ENCODE measurements at regions not wholly inside any gene's neighbourhood (a gene's known extent, or its start where the extent isn't known, plus 50 kb on each side); places are given as distances from the start of the nearest gene placed in this dataset.

DNA sequence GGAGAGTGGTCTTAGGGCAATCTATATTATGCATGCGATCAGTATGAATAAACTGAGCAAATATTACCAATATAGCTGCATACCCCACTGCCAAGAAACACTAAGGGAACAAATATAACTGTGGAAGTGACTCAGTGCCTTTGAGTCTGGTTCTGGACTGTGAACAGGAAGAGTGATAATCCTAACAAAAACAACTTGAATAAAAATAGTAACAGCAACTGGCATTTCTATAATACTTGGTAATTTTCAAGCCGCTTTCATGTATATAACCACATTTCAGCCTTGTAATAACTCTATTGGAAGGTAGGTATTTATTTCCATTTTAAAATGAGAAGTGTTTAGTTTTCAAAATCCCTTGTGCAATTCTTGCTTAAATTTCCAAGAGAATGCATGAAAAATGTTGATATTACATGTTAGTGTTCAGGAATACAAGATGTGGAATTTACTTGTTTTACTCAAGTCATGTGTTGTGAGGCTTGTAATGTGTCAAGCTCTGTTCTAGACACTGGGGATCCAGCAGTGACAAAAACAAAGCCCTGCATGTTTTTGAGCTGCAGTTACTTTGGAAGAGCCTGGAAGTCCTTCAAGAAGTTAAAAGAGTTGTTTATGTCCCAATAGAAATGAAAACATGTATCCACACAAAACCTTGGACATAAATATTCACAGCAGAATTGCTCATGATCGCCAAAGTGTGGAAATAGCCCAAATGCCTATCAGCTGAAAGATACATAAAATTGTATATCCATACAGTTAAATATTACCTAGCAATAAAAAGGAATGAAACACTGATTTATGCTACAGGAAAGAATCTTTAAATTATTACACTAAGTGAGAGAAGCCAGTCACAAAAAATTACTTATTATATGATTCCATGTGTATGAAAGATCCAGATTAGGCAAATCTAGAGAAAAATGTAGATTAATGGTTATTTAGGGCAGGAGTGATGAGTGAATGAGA, 338.1 kb upstream of the TMEM132C start:
- TF ChIP-seq, protein P1, sequence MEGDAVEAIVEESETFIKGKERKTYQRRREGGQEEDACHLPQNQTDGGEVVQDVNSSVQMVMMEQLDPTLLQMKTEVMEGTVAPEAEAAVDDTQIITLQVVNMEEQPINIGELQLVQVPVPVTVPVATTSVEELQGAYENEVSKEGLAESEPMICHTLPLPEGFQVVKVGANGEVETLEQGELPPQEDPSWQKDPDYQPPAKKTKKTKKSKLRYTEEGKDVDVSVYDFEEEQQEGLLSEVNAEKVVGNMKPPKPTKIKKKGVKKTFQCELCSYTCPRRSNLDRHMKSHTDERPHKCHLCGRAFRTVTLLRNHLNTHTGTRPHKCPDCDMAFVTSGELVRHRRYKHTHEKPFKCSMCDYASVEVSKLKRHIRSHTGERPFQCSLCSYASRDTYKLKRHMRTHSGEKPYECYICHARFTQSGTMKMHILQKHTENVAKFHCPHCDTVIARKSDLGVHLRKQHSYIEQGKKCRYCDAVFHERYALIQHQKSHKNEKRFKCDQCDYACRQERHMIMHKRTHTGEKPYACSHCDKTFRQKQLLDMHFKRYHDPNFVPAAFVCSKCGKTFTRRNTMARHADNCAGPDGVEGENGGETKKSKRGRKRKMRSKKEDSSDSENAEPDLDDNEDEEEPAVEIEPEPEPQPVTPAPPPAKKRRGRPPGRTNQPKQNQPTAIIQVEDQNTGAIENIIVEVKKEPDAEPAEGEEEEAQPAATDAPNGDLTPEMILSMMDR (conservative IDR thresholded peaks at IDR 0.05), result no peak
- no peak for TF ChIP-seq ZFX (IDR thresholded peaks at IDR 0.05)
